GM21447 (cell line): ENCODE measurements at regions not wholly inside any gene's neighbourhood (a gene's known extent, or its start where the extent isn't known, plus 50 kb on each side); places are given as distances from the start of the nearest gene placed in this dataset.
"Not testable (repeated sequence)": the region's sequence is repeated elsewhere in the genome, so short reads cannot be mapped to it uniquely, and the experiment has no call there.

Experiments
- ATAC-seq: cut with Tn5 transposase; IDR thresholded peaks from one replicate; pipeline ENCODE4 v1.9.1; 2021; ENCODE audit not compliant: unreplicated experiment

DNA sequence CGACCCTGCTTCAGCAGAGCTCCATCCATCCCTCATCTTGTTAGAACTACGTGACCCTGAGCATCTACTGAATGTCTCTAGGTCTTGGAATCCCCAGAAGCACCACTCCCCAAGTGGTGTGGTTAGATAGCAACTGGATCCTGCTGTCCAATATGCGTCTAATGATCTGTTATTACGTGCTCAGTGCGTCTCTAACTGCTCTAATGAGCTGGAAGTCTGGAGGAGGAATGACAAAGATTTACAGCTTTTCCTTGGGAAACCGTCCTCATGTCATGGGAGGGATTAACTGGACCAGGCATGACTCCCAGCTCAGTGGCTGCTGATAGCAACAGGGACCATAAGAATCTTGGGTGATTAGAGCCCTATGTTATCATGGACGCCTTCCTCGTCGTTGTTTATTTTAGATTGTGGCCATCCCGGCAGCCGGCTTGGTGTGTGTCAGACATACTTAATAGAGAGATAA, 150.9 kb downstream of the HS3ST3B1 start:
- no peak for ATAC-seq

DNA sequence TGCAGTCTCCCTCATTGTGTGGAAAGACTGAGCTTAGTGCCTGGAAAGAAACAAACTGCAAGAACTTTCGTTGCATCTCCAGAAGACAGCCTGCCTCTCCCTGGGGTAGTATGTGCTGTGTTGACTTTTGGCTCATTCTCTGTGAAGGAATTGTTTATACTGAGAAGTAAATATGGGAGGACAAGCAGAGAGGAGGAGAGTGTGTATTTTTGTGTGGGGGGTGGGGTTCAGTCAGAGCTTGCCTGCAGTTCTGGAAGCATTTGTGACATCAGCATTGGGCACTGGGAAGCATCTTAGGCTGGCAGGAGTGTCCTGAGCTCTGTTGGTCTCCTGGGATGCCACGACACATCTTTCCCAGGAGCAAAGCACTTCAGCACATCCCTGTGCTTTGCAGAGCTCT, 147.9 kb downstream of the HS3ST3B1 start:
- no peak for ATAC-seq

DNA sequence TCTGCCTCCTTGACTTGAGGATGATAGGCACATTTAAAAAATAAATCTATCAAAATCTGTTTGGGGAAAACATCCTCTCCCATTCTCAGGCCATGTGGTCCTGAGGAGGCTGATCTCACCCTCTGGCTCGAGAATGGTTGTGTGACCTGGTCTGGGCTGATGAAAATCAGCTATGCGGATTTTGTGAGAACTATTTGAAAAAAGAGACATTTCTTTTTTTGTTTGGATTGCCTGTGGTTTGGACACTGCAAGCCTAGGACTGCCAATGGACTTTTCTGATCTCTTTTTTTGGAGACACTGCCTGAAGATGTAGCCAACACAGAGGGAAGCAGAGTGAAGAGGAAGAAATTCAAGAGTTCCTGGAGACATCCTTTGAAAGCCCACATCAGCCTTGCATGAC, 145.9 kb downstream of the HS3ST3B1 start:
- ATAC-seq = no peak

DNA sequence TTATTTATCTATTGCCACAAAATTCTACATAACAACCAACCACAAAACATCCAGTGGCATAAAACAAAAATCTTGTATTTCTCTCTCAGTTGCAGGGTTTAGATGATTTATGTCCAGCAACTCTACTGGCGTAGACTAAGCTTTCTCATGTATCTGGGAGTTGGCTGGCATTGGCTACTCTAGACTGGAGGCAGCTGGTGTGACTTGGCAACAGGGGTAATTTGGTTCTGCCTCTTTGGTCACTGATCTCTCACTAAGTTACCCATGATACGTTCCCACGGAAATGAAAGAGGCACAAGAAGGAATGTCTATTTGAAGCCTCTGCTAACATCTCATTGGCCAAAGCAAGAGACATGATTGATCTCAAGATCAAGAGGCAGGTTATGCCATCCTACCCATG, 144.0 kb downstream of the HS3ST3B1 start:
- no peak for ATAC-seq

DNA sequence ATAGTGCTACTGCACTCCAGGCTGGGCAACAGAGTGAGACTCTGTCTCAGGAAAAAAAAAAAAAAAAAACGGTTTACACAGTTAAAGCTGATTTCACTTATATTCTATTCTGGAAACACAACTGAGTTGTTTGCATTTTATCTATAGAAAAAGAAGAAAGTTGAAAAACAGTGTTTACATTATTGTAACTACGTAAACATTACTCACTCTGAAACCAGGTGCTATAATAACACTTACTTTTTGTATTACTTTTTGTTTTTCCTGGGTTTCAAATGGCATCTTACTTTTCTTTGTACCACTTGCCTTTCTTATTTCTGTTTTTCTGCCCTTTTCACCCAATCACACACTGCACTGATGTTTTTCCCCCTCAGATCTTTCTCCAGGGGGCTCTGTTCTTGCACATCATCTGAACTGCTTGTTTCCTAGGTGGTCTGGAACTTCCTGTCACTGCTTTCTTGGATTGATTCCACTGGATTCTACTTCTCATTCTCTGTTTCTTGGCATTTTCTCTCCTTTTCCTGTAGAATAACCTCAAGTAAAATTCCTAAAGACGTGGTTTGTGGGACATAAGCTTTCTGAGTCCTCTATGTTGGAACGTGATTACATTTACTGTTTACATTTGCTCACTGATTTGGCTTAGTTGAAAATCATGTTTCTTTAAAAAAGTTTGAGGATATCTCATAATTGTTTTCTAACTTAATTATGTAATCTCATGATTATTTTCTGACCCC, 142.1 kb downstream of the HS3ST3B1 start:
- ATAC-seq = no peak

DNA sequence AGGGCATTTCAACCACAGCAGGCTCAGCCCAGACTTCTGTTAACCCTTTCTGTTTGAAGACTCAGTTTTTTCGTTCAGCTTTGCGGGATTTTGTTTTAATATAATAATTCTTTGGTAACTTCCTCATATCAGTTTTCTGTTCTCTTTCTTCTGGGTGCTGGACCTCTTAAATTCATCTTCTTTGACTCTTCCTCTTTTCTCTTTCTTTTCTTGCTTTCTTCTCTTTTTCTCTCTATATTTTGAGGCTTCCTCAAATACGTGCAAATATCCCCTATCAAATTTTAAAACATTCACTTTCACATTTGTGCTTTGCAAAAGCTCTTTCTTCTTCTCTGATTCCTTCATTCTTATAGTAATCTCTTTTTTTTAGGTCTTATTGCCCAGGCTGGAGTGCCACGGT, 136.3 kb downstream of the HS3ST3B1 start:
- ATAC-seq = no peak

DNA sequence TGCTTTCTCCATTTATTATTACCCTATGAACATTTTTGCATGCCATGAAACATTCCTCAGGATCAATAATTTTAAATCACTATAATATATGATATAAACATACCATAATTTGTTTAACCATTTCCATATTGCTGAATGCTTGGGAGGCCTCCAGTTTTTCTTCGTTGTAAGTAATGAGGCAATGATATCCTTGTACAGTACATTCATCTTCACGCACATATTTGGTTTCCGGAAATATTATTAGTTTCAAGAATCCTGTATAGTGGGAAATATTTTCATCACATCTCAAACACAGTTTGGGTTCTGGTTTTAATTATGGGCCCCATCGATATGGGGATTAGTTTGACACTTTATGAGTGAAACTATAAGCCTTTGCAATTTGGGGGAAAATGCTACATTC, 135.4 kb downstream of the HS3ST3B1 start:
- ATAC-seq = no peak

DNA sequence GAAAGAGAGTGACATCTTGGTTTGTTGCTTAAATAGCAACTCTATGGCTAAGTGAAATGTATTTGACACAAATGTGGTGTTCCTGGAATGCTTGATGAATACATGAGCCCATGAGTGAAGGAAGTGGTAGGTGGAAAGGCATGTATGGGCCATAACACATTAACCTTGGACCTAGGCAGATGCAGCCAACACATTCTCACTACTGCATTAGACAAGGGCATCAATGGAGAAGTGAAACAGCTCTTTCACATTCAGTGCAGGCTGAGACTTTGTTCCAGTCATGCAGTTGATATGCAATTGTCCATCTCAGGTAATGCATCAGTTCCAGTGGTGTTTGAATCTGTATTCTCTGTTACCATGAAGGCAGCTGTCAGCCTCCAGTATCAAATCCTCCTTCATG, 133.6 kb downstream of the HS3ST3B1 start:
- ATAC-seq = no peak

DNA sequence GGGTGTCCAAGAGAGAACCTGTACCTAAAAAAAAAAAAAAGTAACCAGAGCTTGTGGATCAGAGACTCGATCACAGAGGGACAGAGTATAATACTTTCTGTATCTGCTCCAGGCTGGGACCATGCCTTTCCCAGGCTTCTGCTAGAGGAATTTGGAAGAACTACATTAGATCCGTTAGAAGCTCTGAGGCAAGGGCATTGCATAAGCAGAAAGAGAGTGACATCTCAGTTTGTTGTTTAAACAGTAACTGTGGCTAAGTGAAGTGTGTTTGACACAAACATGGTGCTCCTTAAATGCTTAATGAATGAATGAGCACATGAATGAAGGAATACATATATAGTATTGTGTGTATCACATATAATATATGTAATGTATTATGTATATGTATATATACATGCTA, 131.2 kb downstream of the HS3ST3B1 start:
- no peak for ATAC-seq

DNA sequence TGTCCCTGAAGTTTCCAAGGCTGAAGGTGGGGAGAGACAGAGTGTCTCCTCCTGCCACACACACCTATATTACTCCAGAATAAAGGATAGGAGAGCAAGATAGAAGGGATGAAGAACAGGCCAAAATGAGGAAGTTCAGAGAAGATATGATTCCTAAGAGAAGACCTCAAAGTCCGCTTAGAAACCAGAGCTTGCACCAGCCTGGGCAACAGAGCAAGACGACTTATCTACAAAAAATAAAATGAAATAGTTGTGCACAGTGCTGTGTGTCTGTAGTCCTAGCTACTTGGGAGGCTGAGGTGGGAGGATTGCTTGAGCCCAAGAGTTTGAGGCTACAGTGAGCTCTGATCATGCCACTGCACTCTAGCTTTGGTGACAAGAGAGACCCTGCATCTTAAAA, 128.2 kb downstream of the HS3ST3B1 start:
- no peak for ATAC-seq

DNA sequence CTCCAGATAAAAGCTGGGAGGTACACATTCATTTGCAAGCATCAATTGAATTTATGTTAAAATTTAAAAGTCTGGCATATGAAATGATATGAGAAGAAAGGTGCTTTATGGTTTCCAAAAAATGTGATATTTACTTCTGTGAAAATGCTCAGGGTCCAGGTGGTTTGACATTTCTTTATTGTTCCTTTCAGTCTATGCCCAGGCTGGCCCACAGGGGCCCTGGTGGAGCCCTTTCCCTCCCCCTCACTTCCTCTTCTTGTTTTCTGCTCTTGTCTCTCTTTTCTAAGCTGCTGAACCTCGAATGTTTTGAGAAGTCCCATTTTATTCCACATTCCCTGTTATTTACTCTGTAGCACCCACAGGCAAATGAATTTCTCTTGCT, 127.8 kb downstream of the HS3ST3B1 start:
- peak; percentile 63 for ATAC-seq

DNA sequence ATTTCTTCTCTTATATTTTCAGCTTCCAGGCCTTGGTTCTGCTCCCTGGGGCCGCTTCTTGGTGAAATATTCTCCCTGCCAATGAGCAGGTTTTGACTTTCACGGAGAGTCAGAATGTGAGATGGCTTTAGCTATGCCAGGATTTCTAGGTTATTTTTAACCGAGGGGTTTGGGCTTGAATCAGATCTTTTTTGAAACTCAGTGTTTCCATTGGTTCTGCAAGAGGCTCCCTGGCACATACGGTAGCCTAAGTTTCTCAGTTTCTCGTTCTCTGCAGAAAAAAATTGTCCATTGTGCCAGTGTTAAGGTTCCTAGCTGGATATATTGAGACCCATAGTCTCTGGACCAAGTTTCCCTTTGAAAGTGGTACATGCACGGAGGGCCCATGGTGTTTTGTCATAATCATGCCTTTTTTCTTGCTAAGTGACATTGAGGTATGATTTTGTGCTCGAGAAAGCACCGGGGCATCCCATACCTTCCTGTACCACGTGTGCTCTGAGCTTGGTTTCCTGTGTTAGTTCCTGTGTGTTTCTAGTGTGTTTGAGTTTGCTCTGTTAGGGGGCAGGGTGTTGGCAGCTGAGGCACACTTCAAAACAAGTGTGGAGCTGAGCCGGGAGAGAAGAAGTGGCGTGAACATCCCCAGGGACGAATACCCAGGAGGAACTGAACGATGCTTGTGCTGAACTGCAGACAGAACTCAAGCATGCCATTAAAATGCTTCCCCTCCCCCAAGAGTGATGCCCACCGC, 127.2 kb downstream of the HS3ST3B1 start:
- ATAC-seq = peak; percentile 96

DNA sequence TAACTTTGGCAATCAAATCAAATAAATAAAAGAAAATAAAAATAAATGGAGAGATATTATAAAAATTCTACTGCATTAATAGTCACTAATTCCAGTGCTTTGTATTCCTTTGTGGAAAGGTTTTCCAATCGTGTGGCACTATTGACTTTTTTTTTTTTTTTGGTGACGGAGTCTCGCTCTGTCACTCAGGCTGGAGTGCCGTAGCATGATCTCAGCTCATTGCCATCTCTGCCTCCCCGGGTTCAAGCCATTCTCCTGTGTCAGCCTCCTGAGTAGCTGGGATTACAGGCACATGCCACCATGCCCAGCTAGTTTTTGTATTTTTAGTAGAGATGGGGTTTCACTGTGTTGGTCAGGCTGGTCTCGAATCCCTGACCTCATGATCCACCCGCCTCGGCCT, 122.3 kb downstream of the HS3ST3B1 start:
- not testable (repeated sequence) for ATAC-seq

DNA sequence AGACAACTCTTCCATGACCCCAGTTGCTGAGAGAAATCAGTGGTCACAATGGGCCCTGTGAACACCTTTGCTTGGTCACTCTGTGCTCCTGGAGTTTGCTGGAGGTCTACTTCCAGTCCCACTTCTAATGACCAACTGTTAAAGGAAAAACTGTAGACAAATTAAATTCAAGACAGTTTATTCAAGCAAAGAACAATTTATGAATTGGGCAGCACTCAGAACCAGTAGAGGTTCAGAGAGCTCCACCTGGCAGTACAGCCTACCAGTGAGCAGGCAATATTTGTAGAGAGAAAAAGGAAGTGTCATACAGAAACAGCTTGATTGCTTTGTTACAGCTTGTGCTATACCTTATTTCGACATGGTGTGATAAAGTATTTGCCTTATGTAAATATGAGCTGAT, 116.5 kb downstream of the HS3ST3B1 start:
- ATAC-seq = no peak

DNA sequence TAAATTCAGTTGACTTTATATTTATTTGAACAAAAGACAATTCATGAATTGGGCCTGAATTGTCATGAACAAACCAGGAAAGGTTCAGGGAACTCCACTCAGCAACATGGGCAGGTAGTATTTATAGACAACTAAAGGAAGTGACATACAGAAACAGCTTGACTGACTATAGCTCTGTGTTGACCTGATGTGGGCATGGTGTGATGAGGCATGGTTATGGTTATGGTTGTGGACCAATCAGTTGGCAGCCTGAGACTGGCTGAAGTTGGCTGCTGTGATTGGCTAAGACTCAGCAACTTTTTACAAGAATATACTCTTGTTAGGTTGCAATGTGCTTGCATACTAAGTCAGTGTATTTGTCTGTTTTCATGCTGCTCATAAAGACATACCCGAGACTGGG, 108.4 kb downstream of the HS3ST3B1 start:
- no peak for ATAC-seq

DNA sequence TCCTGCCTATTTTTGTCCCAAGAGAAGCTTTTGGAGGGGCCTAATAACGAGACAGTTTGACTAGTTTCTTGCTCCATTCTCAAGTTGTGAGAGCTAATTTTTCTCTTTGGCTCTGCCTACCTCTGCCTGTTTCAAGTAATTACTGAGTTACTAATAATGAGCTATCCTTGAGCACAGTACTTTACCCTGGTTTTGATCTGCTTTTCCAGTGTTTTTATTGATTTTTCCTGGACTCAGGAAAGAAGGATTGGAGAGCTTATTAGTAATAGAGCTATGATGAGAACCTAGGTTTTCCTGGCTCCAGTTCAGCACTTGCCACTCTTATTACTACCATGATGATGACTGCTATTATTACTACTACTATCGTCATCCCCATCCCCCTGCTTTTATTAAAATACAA, 106.7 kb downstream of the HS3ST3B1 start:
- no peak for ATAC-seq

DNA sequence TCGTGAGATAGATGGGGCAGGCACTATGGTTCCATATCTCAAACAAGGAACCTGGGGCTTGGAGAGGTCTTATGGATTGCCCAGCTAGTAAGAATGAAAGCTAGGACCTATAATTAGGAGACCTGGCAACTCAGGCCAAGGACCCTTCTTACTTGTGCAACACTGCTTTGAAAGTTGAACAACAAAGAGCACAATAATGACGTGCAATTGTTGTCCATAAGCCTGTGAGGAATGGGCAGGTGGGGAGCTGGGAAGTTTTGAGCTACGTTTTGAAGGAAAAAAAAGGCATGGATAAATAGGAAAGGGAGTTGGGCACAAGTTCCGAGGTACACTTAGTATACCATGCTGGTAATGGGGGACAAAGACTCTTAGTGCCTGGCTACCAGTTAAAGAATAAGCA, 104.3 kb downstream of the HS3ST3B1 start:
- ATAC-seq = no peak
